Common myeloid progenitor, CD34-positive (primary cell): ENCODE measurements at regions not wholly inside any gene's neighbourhood (a gene's known extent, or its start where the extent isn't known, plus 50 kb on each side); places are given as distances from the start of the nearest gene placed in this dataset.

Experiments
- CTCF ChIA-PET: fragments of 350-600 bp; sonication (Branson Sonifier 250); formaldehyde crosslinking; loops from one replicate; lab custom pipeline; 2021; ENCODE audit warnings: antibody characterized with exemption; lab: Charles Lee
- POLR2A ChIA-PET: fragments of 350-600 bp; sonication (Branson Sonifier 250); formaldehyde crosslinking; loops from one replicate; lab custom pipeline; 2021; ENCODE audit warnings: antibody characterized with exemption; lab: Charles Lee
- DNase-seq, 3 donors: peaks; one replicate each; pipeline versions ENCODE4 v3.0.0 to v3.0.0-alpha.2; 2013
- H3K27ac ChIP-seq, 2 experiments: 1 replicate in 1 of 2; 2 replicates in 1 of 2; pipeline ENCODE4 v1.7.0; 2013; ENCODE audit warnings: inconsistent platforms in 2 of 2, low read length in 2 of 2, mild to moderate bottlenecking in 2 of 2, low read depth in 1 of 2, moderate library complexity in 1 of 2; ENCODE audit not compliant: severe bottlenecking in 2 of 2, insufficient read depth in 1 of 2, poor library complexity in 1 of 2
- H3K27me3 ChIP-seq, 5 experiments: replicated peaks in 2 of 5; 1 replicate in 3 of 5; 2 replicates in 2 of 5; pipeline versions ENCODE4 v1.6.1 to v1.7.0; 2013; ENCODE audit warnings: low read length in 4 of 5, mild to moderate bottlenecking in 2 of 5, moderate library complexity in 2 of 5, inconsistent platforms in 1 of 5; ENCODE audit not compliant: insufficient read depth in 5 of 5, control insufficient read depth in 4 of 5
- H3K36me3 ChIP-seq, 4 experiments: 1 replicate in 2 of 4; 2 replicates in 2 of 4; pipeline versions ENCODE4 v1.6.1 to v1.7.0; 2013; ENCODE audit warnings: low read length in 3 of 4, control low read depth in 1 of 4, mild to moderate bottlenecking in 1 of 4; ENCODE audit not compliant: control insufficient read depth in 4 of 4, insufficient read depth in 4 of 4
- H3K4me1 ChIP-seq, 4 experiments: 1 replicate in 3 of 4; 2 replicates in 1 of 4; pipeline versions ENCODE4 v1.6.1 to v1.7.1; 2013; ENCODE audit warnings: low read length in 3 of 4, mild to moderate bottlenecking in 3 of 4, control low read depth in 1 of 4, inconsistent platforms in 1 of 4, moderate library complexity in 1 of 4; ENCODE audit not compliant: control insufficient read depth in 4 of 4, insufficient read depth in 4 of 4; ENCODE audit errors: control extremely low read depth in 1 of 4
- H3K4me3 ChIP-seq, 7 experiments: 1 replicate in 4 of 7; 2 replicates in 3 of 7; pipeline versions ENCODE4 v1.5.1 to v1.7.0; 2013; ENCODE audit warnings: mild to moderate bottlenecking in 7 of 7, low read length in 6 of 7, moderate library complexity in 6 of 7, inconsistent platforms in 2 of 7, low read depth in 2 of 7, control low read depth in 1 of 7; ENCODE audit not compliant: insufficient read depth in 4 of 7, control insufficient read depth in 1 of 7; ENCODE audit errors: extremely low read depth in 1 of 7
- H3K9me3 ChIP-seq, 5 experiments: 1 replicate in 4 of 5; 2 replicates in 1 of 5; pipeline versions ENCODE4 v1.6.1 to v1.7.1; 2013; ENCODE audit warnings: low read length in 4 of 5, mild to moderate bottlenecking in 2 of 5, inconsistent platforms in 1 of 5, low read depth in 1 of 5, moderate library complexity in 1 of 5; ENCODE audit not compliant: control insufficient read depth in 4 of 5, insufficient read depth in 2 of 5; ENCODE audit errors: control extremely low read depth in 1 of 5
- WGBS: methylation state at CpG from one replicate; pipeline ENCODE4 v1.1.5; 2013; ENCODE audit not compliant: insufficient coverage; 5-methylcytosine and 5-hydroxymethylcytosine counted together

DNA sequence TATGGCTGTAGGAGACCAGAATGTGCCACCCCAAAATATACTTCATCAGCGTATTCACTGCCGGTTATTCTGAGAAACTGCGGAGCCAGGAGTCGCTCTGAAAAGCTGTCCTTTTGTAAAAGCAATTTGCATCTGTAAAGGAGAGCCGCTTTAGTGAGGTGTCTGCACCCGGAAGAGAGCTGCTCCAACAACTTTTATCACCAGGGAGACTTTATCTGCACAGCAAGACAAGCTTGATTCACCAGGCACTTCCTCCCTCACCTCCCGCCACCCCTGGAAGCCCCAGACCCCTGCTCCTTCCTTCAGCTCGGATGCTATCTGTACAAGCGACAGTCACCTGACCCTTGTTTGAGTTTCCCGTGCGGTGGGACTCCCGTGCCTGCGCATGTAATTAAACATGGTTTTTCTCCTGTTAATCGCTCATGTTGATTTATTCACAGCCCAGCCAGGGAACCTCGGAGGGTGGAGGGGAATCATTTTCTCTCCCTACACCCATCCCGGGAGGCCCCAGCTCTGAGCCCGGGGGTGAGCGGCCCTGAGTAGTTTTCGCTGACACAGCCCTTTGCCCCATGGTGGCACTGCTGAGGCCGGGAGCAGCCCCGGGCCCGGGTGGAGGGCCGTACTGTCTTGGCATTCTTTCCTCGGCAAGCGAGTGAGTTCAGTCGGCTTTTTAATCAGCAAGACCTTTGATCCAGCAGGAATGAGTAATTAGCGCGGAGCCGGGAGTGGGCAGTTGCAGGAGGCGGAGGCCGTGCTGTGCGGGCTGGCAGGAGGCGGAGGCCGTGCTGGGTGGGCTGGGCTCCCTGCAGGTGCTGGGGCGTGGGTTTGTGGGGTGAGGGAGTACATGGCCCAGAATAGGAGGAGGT lies 222.7 kb upstream of the CIBAR2 start:
- peak; percentile 74 to 96 (median 95) for DNase-seq
- peak overlapping the region in 1 of 2 experiments; percentile 81 for H3K27ac ChIP-seq
- WGBS, result 39% methylated on average over 29 of the region's 35 CpGs
- POLR2A ChIA-PET, result interaction anchor here (0.7 to 1.8 kb wide), 5 partner anchors 21 to 281 kb away, joined by 3 to 8 read pairs (median 3); no protein-coding TSS in a partner anchor
- peaks cover 1 to 36% (median 34%) of the 10 kb centered on the region in 4 experiments for H3K4me1 ChIP-seq
- no peaks in the 10 kb centered on the region for H3K36me3 ChIP-seq
- no peaks in the 10 kb centered on the region for H3K27me3 ChIP-seq
- H3K9me3 ChIP-seq, result no peaks in the 10 kb centered on the region
- H3K4me3 ChIP-seq, result peak overlapping the region in 3 of 7 experiments; percentile 36 to 53 (median 48)
- CTCF ChIA-PET, result interaction anchor here (0.5 to 4.0 kb wide), 22 partner anchors 8 to 241 kb away, joined by 3 to 38 read pairs (median 6); no protein-coding TSS in a partner anchor

DNA sequence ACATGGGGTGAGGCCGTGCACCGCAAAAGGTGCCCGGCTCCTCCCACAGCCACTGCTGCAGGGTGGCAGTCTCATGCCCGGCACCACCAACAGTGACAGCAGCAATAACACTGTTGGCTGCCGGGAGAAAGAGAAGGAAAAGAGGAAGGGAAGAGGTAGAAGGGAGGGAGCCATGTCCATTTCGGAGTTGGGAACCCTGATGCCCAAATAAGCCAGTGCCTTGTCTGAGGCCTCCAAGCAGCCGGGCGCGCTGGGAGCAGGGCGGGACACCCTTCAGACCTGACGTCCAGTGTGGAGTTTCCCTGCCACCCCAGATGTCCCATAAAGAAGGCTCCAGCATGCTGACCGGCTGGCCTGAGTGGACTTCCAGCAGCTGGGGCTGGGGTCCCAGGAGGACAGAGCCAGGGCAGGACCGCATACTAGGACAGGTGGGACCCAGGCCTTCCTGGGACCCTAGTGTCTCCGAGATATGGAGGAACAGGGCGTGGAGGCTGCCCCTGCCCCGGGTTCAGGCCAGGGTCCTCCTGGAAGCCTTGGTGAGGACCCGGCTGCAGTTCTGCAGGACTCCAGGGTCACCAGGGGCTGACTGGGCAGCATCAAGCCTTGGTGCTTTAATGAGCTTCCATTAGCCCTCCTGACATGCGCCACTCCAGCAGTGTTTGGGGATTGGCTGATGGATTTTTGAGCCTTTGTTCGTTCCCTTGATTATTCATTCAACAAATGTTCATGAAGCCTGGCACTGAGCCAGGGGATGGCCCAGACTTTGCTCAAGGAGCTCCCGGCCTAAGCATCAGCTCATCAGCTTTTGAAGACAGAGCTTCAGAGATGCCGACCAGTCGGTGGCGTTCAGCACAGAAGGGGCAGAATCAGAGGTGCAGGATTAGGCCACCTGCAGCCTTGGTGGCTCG lies 223.6 kb upstream of the CIBAR2 start:
- 89% methylated on average over 19 of the region's 24 CpGs for WGBS
- POLR2A ChIA-PET, result interaction anchor here (1.3 kb wide), 1 partner anchor 280 kb away, joined by 3 read pairs; no protein-coding TSS in a partner anchor

DNA sequence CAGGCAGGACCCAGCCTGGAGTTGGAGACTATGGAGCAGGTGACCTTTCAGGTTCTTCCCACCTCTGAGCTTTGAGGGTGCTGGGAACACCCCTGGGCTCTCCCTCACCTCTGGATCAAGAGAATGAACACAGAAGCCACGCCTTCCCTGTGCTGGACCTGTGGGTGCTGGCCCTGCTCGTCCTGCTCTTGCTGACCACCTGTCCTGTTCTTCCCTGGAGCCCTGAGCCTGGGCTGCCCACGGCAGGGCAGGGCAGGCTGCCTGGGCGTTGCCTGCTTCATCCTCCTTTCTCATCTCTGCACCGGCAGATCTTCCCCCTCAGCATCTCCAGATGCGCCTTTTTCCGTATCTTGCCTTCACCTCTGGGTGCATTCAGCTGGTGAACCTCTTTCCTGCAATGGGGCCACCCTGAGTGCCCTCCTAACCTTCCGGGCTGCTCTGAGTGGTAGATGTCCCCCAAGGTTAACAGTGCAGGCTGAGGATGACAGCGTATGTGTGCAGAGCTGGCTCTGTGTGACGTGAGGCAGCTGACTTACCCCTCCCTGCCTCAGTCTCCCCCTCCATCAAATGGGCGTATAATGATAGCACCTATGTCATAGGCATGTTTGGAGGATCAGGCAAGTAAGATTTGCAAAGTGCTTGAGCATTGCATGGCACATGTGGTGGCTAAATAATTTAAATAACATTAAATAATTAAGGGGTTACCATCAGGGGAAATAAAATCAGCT lies 225.8 kb upstream of the CIBAR2 start:
- H3K27ac ChIP-seq, result no peak overlapping the region
- H3K27me3 ChIP-seq, result no peaks in the 10 kb centered on the region
- CTCF ChIA-PET, result interaction anchor here (0.8 to 4.0 kb wide), 3 partner anchors 10 to 30 kb away, joined by 3 to 13 read pairs (median 11); no protein-coding TSS in a partner anchor
- H3K36me3 ChIP-seq, result no peaks in the 10 kb centered on the region
- WGBS, result 94% methylated on average over 10 of the region's 11 CpGs
- POLR2A ChIA-PET, result no interaction called here
- H3K4me1 ChIP-seq, result peaks cover 1 to 27% (median 26%) of the 10 kb centered on the region in 4 experiments
- no peak for DNase-seq
- H3K4me3 ChIP-seq, result no peak overlapping the region
- H3K9me3 ChIP-seq, result no peaks in the 10 kb centered on the region

More for the DNA sequence above, 223.6 kb upstream of the CIBAR2 start:
- peaks cover 1 to 27% (median 26%) of the 10 kb centered on the region in 4 experiments for H3K4me1 ChIP-seq
- peak overlapping the region in 1 of 2 experiments; percentile 81 for H3K27ac ChIP-seq
- peak in 1 of 3 donors; percentile 31 for DNase-seq
- H3K27me3 ChIP-seq, result no peaks in the 10 kb centered on the region
- CTCF ChIA-PET, result interaction anchor here (0.7 to 4.0 kb wide), 9 partner anchors 10 to 158 kb away, joined by 3 to 13 read pairs (median 4); no protein-coding TSS in a partner anchor
- H3K36me3 ChIP-seq, result no peaks in the 10 kb centered on the region
- H3K9me3 ChIP-seq, result no peaks in the 10 kb centered on the region
- H3K4me3 ChIP-seq, result peak overlapping the region in 2 of 7 experiments; percentile 36 to 48

DNA sequence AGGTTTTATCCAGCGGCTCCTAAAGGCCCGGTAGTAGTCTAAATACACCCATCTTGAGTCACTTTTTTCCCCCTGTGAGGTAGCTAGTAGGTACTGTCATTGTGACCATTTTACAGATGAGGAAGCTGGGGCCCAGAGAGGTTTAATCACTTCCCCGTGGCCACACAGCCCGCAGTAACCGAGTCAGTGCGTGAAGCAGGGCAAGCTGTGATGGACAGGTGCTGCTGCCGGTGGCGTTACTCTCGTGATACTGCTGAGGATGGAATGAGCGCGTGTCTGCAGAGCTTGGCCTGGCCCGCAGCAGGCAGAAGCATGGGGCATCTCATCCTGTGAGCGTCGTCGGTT lies 226.3 kb upstream of the CIBAR2 start:
- WGBS, result 97% methylated on average over 13 of the region's 15 CpGs
- Histone ChIP-seq H3K9me3 (no peaks in the 10 kb centered on the region), H3K27me3 (no peaks in the 10 kb centered on the region), H3K4me3 (no peak overlapping the region), H3K36me3 (no peaks in the 10 kb centered on the region), H3K4me1 (peaks cover 1 to 27% (median 26%) of the 10 kb centered on the region in 4 experiments), H3K27ac (no peak overlapping the region)
- CTCF ChIA-PET, result interaction anchor here (0.5 to 4.0 kb wide), 5 partner anchors 9 to 45 kb away, joined by 3 to 13 read pairs (median 4); no protein-coding TSS in a partner anchor
- POLR2A ChIA-PET, result no interaction called here
- DNase-seq, result no peak

DNA sequence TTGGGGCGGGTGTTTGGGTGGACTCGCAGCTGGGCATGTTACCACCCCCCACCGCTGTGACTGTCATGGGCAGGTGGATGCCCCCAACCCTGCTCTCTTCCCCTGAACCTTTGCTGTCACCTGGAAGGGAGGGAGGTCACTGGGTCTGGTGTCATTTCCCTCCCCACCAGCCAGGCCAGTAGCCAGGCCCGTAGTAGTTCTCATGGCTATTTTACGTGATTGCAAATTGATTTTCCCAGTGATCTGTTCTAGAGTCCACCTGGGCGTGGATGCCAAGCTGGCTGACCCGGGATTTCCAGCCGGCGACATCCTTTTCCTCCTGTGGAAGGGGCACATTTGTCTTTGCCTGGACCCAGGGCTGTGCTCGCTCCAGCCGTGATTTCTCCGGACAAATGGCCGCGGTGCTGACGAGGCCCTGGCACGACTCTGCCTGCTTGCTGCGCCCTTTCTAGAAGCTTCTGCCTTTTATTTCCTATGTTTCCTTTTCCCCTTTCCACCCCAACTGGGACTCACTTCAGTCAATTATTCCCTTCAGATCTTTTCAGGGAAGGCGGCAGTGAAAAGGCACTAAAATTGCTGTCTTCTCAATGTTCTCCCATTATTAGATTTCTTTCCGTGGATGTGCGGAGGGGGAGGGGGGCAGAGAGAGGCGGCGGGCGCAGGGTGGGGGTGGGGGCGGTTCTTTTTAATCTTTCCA lies 226.9 kb upstream of the CIBAR2 start:
- Histone ChIP-seq H3K36me3 (no peaks in the 10 kb centered on the region), H3K27ac (no peak overlapping the region), H3K4me3 (no peak overlapping the region), H3K27me3 (no peaks in the 10 kb centered on the region), H3K4me1 (peaks cover 1 to 23% (median 22%) of the 10 kb centered on the region in 4 experiments), H3K9me3 (no peaks in the 10 kb centered on the region)
- CTCF ChIA-PET, result interaction anchor here (0.5 to 4.0 kb wide), 7 partner anchors 8 to 270 kb away, joined by 3 to 13 read pairs (median 3); no protein-coding TSS in a partner anchor
- no peak for DNase-seq
- 94% methylated on average over 16 of the region's 24 CpGs for WGBS
- POLR2A ChIA-PET, result no interaction called here
